HG03354 (cell line): ENCODE measurements at regions not wholly inside any gene's neighbourhood (a gene's known extent, or its start where the extent isn't known, plus 50 kb on each side); places are given as distances from the start of the nearest gene placed in this dataset.
"Not testable (repeated sequence)": the region's sequence is repeated elsewhere in the genome, so short reads cannot be mapped to it uniquely, and the experiment has no call there.

Experiments used
- ATAC-seq: cut with Tn5 transposase; IDR thresholded peaks from one replicate; pipeline ENCODE4 v1.9.1; 2021; ENCODE audit warnings: mild to moderate bottlenecking; ENCODE audit not compliant: unreplicated experiment, poor library complexity, severe bottlenecking

GRCh38 chr1:70552662-70553566, 141.8 kb downstream of the CTH start:
- no peak for ATAC-seq

GRCh38 chr1:70553567-70553956, 142.5 kb downstream of the CTH start:
- ATAC-seq = no peak

- ATAC-seq = no peak
Measured at GRCh38 chr1:70554341-70554740, 143.3 kb downstream of the CTH start.

GRCh38 chr1:70556541-70556940, 145.5 kb downstream of the CTH start:
- ATAC-seq = no peak

- ATAC-seq = no peak
Measured at GRCh38 chr1:70567167-70567566, 156.1 kb downstream of the CTH start.

- ATAC-seq = no peak
Measured at GRCh38 chr1:70571191-70571590, 160.1 kb downstream of the CTH start.

- no peak for ATAC-seq
Measured at GRCh38 chr1:70573317-70573843, 162.3 kb downstream of the CTH start.

- no peak for ATAC-seq
Measured at GRCh38 chr1:70581661-70582060, 170.6 kb downstream of the CTH start.

GRCh38 chr1:70583522-70583921, 172.5 kb downstream of the CTH start:
- peak; percentile 90 for ATAC-seq

- no peak for ATAC-seq
Measured at GRCh38 chr1:70586046-70586445, 175.0 kb downstream of the CTH start.

GRCh38 chr1:70587872-70588366, 176.9 kb downstream of the CTH start:
- ATAC-seq = no peak

- ATAC-seq = not testable (repeated sequence)
Measured at GRCh38 chr1:70593551-70593950, 182.5 kb downstream of the CTH start.

- ATAC-seq = no peak
Measured at GRCh38 chr1:70608815-70609214, 197.7 kb downstream of the CTH start.

GRCh38 chr1:70610164-70610563, 199.1 kb downstream of the CTH start:
- not testable (repeated sequence) for ATAC-seq

- ATAC-seq = no peak
Measured at GRCh38 chr1:70616946-70617345, 205.9 kb downstream of the CTH start.

GRCh38 chr1:70617728-70618127, 206.7 kb downstream of the CTH start:
- ATAC-seq = no peak

- ATAC-seq = no peak
Measured at GRCh38 chr1:70627910-70628309, 216.8 kb downstream of the CTH start.

GRCh38 chr1:70628973-70629372, 217.9 kb downstream of the CTH start:
- ATAC-seq = no peak

GRCh38 chr1:70633004-70633403, 221.9 kb downstream of the CTH start:
- ATAC-seq = no peak

GRCh38 chr1:70635868-70636267, 224.8 kb downstream of the CTH start:
- ATAC-seq = no peak

- ATAC-seq = no peak
Measured at GRCh38 chr1:70641868-70642267, 230.8 kb downstream of the CTH start.
